Lower lobe of right lung (tissue), 2 donors: ENCODE measurements at regions not wholly inside any gene's neighbourhood (a gene's known extent, or its start where the extent isn't known, plus 50 kb on each side); places are given as distances from the start of the nearest gene placed in this dataset.
A peak's percentile ranks its signal among the peaks of the same experiment; 100 is the strongest.

ENCODE experiments used
- ATAC-seq, 2 donors: fragments of 200-7000 bp; cut with Tn5 transposase; one replicate each; pipeline ENCODE4 v1.9.1; 2020 to 2022; ENCODE audit warnings: mild to moderate bottlenecking in 2 of 2, moderate library complexity in 2 of 2
- DNase-seq: peaks from one replicate; pipeline ENCODE4 v3.0.0-alpha.2; 2020
- H3K27ac ChIP-seq: fragments of 200-600 bp; one replicate; pipeline ENCODE4 v1.8.0; 2022
- H3K27me3 ChIP-seq: fragments of 200-600 bp; one replicate; pipeline ENCODE4 v1.8.0; 2022; ENCODE audit warnings: low read depth
- H3K36me3 ChIP-seq: fragments of 200-600 bp; one replicate; pipeline ENCODE4 v1.8.0; 2022; ENCODE audit warnings: mild to moderate bottlenecking
- H3K4me1 ChIP-seq: fragments of 200-600 bp; one replicate; pipeline ENCODE4 v1.8.0; 2022
- H3K4me3 ChIP-seq: fragments of 200-600 bp; one replicate; pipeline ENCODE4 v1.8.0; 2022; ENCODE audit warnings: mild to moderate bottlenecking
- H3K9me3 ChIP-seq: fragments of 200-600 bp; one replicate; pipeline ENCODE4 v1.8.0; 2022
- CTCF ChIP-seq: fragments of 200-600 bp; IDR thresholded peaks from one replicate; pipeline ENCODE4 v1.8.0; 2022; ENCODE audit warnings: antibody characterized with exemption, mild to moderate bottlenecking
- intact Hi-C: fragments of 100-400 bp; cut with DNase I; formaldehyde crosslinking; loops from one replicate; pipeline ENCODE4 v1.11.0; 2022
- donor health status: DM: no; HTN: yes; CAD: no; lungs with severe emphysema.

DNA sequence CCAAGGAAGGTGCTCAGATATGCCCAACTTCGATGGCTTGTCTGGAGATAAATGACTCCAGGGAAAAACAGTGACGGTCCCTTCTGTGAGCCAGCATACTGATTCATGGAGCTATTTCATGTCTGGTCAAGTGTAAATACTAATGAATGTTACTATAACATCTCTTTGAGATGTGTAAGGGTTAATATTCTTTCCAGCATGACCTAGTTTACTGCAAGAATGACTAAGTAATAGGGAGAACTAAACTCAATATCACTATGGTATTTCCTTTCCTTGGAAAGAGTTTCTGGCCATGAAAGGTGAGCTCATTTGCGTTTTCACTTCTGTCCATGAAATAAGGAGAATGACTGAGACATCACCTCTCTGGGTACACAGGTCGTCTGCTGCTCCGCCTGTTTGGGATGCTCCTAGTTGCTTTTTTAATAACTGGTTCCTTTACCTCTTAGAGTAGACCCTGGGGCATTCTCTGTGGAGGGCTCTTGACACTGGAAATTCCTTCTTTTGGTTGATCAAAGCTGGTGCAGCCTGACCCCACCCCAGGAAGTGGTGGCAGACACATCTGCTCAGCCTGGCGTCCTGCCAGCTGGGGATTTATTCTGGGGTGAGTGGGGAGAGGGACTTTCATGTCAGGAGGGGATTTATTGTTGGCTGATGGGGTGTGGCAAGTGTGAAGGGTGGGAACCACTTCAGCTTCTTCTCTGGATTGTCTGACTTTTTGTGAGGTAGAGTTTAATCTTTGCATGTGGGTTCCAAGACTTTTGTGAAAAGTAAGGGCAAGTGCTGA is 250.0 kb upstream of the MPDZ start:
- Histone ChIP-seq H3K4me1 (no peaks in the 10 kb centered on the region), H3K9me3 (no peaks in the 10 kb centered on the region), H3K27me3 (no peaks in the 10 kb centered on the region), H3K27ac (no peak overlapping the region), H3K36me3 (no peaks in the 10 kb centered on the region), H3K4me3 (no peak overlapping the region)
- intact Hi-C loops, result no loop called here
- DNase-seq, result no peak
- TF ChIP-seq CTCF, result no peak
- no peak for ATAC-seq

DNA sequence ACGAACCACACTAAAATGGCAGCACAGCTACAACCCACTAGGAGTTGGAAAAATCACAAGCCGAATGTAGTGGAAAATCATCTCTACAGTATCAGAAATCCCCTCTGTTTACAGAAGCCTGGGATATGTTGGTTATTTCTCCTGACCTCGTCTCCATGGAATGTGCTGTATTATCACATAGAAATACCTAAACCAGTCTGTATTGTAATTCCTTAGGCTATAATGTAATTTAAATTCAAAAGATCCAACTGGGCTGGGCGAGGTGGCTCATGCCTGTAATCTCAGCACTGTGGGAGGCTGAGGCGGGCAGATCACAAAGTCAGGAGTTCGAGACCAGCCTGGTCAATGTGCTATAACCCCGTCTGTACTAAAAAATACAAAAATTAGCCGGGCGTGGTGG is 244.8 kb upstream of the MPDZ start:
- no peak for ATAC-seq
- intact Hi-C loops, result no loop called here

DNA sequence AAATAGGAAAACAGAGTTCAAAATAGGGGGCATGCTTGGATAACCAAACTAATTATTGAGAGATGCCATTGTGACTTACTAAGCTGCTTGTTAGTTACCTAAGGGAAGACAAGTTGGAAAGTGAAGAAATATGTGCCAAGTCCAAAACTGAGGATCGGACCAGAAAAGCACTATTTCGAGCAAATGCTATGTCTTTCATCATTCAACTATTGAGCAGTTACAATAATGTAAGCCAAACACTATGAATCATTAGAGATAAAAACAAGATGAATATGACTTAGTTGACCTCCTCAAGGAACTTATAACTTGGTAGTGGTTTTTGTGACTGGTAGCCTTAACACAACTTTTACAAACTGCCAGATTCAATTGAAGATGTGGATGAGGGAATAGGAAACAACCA is 240.6 kb upstream of the MPDZ start:
- TF ChIP-seq CTCF, result no peak
- H3K36me3 ChIP-seq, result no peaks in the 10 kb centered on the region
- no peak for DNase-seq
- H3K4me3 ChIP-seq, result no peak overlapping the region
- H3K27me3 ChIP-seq, result no peaks in the 10 kb centered on the region
- no peaks in the 10 kb centered on the region for H3K9me3 ChIP-seq
- no peak for ATAC-seq
- intact Hi-C loops, result no loop called here
- H3K4me1 ChIP-seq, result no peaks in the 10 kb centered on the region
- H3K27ac ChIP-seq, result no peak overlapping the region

More for the DNA sequence above, 244.8 kb upstream of the MPDZ start:
- H3K36me3 ChIP-seq, result no peaks in the 10 kb centered on the region
- TF ChIP-seq CTCF, result no peak
- no peak overlapping the region for H3K4me3 ChIP-seq
- H3K27me3 ChIP-seq, result no peaks in the 10 kb centered on the region
- no peak overlapping the region for H3K27ac ChIP-seq
- no peaks in the 10 kb centered on the region for H3K9me3 ChIP-seq
- no peak for DNase-seq
- H3K4me1 ChIP-seq, result no peaks in the 10 kb centered on the region

- peak overlapping the region; percentile 50 for H3K27ac ChIP-seq
- no peak for TF ChIP-seq CTCF
These were observed 234.4 kb upstream of the MPDZ start for GRCh38 chr9:13513716-13514444.

DNA sequence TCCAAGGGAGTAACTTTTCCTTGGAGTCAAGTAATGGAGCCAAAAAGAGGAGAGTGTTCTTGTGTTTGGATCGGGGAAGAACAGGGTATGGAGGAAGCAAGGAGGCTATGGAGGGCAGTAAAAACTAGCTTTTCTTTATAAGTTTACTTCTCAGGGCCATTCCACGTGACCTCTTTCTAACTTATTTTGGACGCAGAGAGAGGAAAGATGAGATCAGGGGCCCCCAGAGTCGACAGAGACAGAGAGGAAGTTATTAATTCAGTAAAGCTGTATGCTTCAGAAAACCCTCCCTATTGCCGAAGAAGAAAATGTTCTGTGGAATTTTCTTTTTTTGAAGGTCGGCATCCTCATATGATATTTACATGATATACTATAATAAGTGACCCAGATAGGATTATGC is 233.8 kb upstream of the MPDZ start:
- TF ChIP-seq CTCF, result no peak
- intact Hi-C loops, result no loop called here
- Histone ChIP-seq H3K27ac (peak overlapping the region; percentile 50), H3K36me3 (no peaks in the 10 kb centered on the region), H3K4me3 (no peak overlapping the region), H3K9me3 (no peaks in the 10 kb centered on the region), H3K4me1 (no peaks in the 10 kb centered on the region), H3K27me3 (no peaks in the 10 kb centered on the region)
- ATAC-seq (no peak), DNase-seq (no peak)

More at GRCh38 chr9:13513716-13514444, 234.4 kb upstream of the MPDZ start:
- no peaks in the 10 kb centered on the region for H3K4me1 ChIP-seq
- H3K27me3 ChIP-seq, result no peaks in the 10 kb centered on the region
- ATAC-seq (no peak), DNase-seq (no peak)
- no peaks in the 10 kb centered on the region for H3K9me3 ChIP-seq
- H3K36me3 ChIP-seq, result no peaks in the 10 kb centered on the region
- intact Hi-C loops, result no loop called here
- H3K4me3 ChIP-seq, result no peak overlapping the region
